Left lung (tissue), 4 donors: ENCODE measurements at regions not wholly inside any gene's neighbourhood (a gene's known extent, or its start where the extent isn't known, plus 50 kb on each side); places are given as distances from the start of the nearest gene placed in this dataset.

ENCODE experiments used
- ATAC-seq: fragments of 200-7000 bp; cut with Tn5 transposase; one replicate; pipeline ENCODE4 v1.9.1; 2020; ENCODE audit warnings: moderate library complexity
- DNase-seq, 4 donors: peaks; one replicate each; pipeline ENCODE4 v3.0.0-alpha.2; 2013 to 2020
- H3K27ac ChIP-seq, 2 donors: fragments of 200-600 bp; sonication (generic) in 1 of 2; one replicate each; pipeline versions ENCODE4 v1.5.0 to v1.8.0; 2020 to 2021
- H3K27me3 ChIP-seq, 2 donors: fragments of 200-600 bp; sonication (generic) in 1 of 2; one replicate each; pipeline versions ENCODE4 v1.5.0 to v1.8.0; 2020 to 2021
- H3K36me3 ChIP-seq, 2 donors: fragments of 200-600 bp; sonication (generic) in 1 of 2; one replicate each; pipeline versions ENCODE4 v1.5.0 to v1.8.0; 2020 to 2021
- H3K4me1 ChIP-seq, 2 donors: fragments of 200-600 bp; one replicate each; pipeline ENCODE4 v1.8.0; 2021
- H3K4me3 ChIP-seq, 2 donors: fragments of 200-600 bp; sonication (generic) in 1 of 2; one replicate each; pipeline versions ENCODE4 v1.5.0 to v1.8.0; 2020 to 2021; ENCODE audit warnings: mild to moderate bottlenecking in 1 of 2
- H3K9me3 ChIP-seq, 2 donors: fragments of 200-600 bp; sonication (generic) in 1 of 2; one replicate each; pipeline versions ENCODE4 v1.5.0 to v1.8.0; 2020 to 2021
- CTCF ChIP-seq, 2 donors: fragments of 200-600 bp; sonication (generic) in 1 of 2; IDR thresholded peaks; one replicate each; pipeline versions ENCODE4 v1.5.0 to v1.8.0; 2021; ENCODE audit warnings: antibody characterized with exemption in 2 of 2
- intact Hi-C, 2 donors: fragments of 100-400 bp; cut with DNase I; formaldehyde crosslinking; loops; one replicate each; pipeline versions ENCODE4 v1.11.2 to v1.14.2; 2022
- donor health status: DM: no; HTN: yes; CAD: no.
- donor health status: DM: no; HTN: no; CAD: no.

- Histone ChIP-seq H3K4me1 (peaks cover 0 to 21% of the 10 kb centered on the region in 2 donors), H3K27me3 (no peaks in the 10 kb centered on the region), H3K9me3 (no peaks in the 10 kb centered on the region), H3K4me3 (no peak overlapping the region), H3K27ac (peak overlapping the region in 1 of 2 donors; percentile 55), H3K36me3 (no peaks in the 10 kb centered on the region)
- intact Hi-C loops = no loop called here
- ATAC-seq = no peak
- TF ChIP-seq CTCF (IDR thresholded peaks at IDR 0.05) = no peak
- DNase-seq = no peak
Measured at GRCh38 chr20:53678315-53678989, 84.8 kb upstream of the ZNF217 start.

- H3K9me3 ChIP-seq = no peaks in the 10 kb centered on the region
- H3K4me1 ChIP-seq = peaks cover 0 to 21% of the 10 kb centered on the region in 2 donors
- ATAC-seq = no peak
- peak in 1 of 4 donors; percentile 62 for DNase-seq
- peak overlapping the region in 1 of 2 donors; percentile 55 for H3K27ac ChIP-seq
- no peaks in the 10 kb centered on the region for H3K36me3 ChIP-seq
- intact Hi-C loops = no loop called here
- no peaks in the 10 kb centered on the region for H3K27me3 ChIP-seq
- no peak for TF ChIP-seq CTCF (IDR thresholded peaks at IDR 0.05)
- no peak overlapping the region for H3K4me3 ChIP-seq
Measured at GRCh38 chr20:53677447-53678314, 84.0 kb upstream of the ZNF217 start.

- Histone ChIP-seq H3K36me3 (no peaks in the 10 kb centered on the region), H3K27ac (no peak overlapping the region), H3K27me3 (no peaks in the 10 kb centered on the region), H3K4me3 (no peak overlapping the region), H3K4me1 (peaks cover 0 to 21% of the 10 kb centered on the region in 2 donors), H3K9me3 (no peaks in the 10 kb centered on the region)
- ATAC-seq (no peak), DNase-seq (no peak)
- intact Hi-C loops = no loop called here
- no peak for TF ChIP-seq CTCF (IDR thresholded peaks at IDR 0.05)
Measured at GRCh38 chr20:53676987-53677386, 83.3 kb upstream of the ZNF217 start.

GRCh38 chr20:53676519-53676822 lies 82.8 kb upstream of the ZNF217 start:
- no peaks in the 10 kb centered on the region for H3K36me3 ChIP-seq
- H3K4me3 ChIP-seq = no peak overlapping the region
- intact Hi-C loops = no loop called here
- no peaks in the 10 kb centered on the region for H3K27me3 ChIP-seq
- ATAC-seq = no peak
- TF ChIP-seq CTCF (IDR thresholded peaks at IDR 0.05) = no peak
- no peak for DNase-seq
- H3K9me3 ChIP-seq = no peaks in the 10 kb centered on the region
- H3K4me1 ChIP-seq = peaks cover 0 to 21% of the 10 kb centered on the region in 2 donors
- H3K27ac ChIP-seq = no peak overlapping the region

GRCh38 chr20:53672484-53673129 lies 79.0 kb upstream of the ZNF217 start:
- no peak for TF ChIP-seq CTCF (IDR thresholded peaks at IDR 0.05)
- no peak overlapping the region for H3K27ac ChIP-seq
- H3K9me3 ChIP-seq = no peaks in the 10 kb centered on the region
- DNase-seq (no peak), ATAC-seq (no peak)
- no peak overlapping the region for H3K4me3 ChIP-seq
- peaks cover 0 to 4% of the 10 kb centered on the region in 2 donors for H3K4me1 ChIP-seq
- intact Hi-C loops = no loop called here
- H3K27me3 ChIP-seq = no peaks in the 10 kb centered on the region
- H3K36me3 ChIP-seq = no peaks in the 10 kb centered on the region
